ENCODE measurements at regions not wholly inside any gene's neighbourhood (a gene's known extent, or its start where the extent isn't known, plus 50 kb on each side); places are given as distances from the start of the nearest gene placed in this dataset.

DNA sequence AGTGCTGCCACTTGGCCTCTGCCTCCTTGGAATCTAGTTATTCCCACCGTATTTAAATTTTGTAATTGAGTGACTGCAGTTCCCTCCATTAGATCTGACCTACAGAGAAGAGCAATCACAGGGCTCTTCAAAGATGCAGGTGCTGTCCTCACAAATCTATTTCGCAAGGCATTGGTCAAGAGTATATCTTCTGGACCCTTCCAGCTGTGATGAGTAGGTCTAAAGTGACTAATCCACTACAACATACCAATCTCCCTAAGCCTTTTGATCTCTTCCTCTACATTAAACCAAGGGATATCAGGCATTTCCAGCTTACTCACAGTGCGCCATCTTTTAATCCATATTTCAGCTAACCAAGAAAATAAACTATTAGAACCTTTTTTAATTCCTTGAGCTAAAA, 65.1 kb upstream of the COL3A1 start:
- Histone ChIP-seq H3K27me3 (ENCODE audit: control insufficient read depth, insufficient read depth, low read length) (no peaks in the 10 kb centered on the region), H2AFZ (ENCODE audit: low read length) (no peak overlapping the region), H3K9me3 (ENCODE audit: control insufficient read depth, insufficient read depth, low read depth, low read length) (no peaks in the 10 kb centered on the region), H3K4me2 (ENCODE audit: extremely low read depth, insufficient read depth, low read length) (no peak overlapping the region), H3K79me2 (ENCODE audit: control insufficient read depth, insufficient read depth, low read length) (no peaks in the 10 kb centered on the region), H3K4me1 (ENCODE audit: control insufficient read depth, extremely low read depth, insufficient read depth, low read length) (no peaks in the 10 kb centered on the region), H3K27ac (ENCODE audit: insufficient read depth, low read length) (no peak overlapping the region), H3K4me3 (replicated peaks in 1 of 4; ENCODE audit: control extremely low read depth in 1 of 4, insufficient read depth in 1 of 4, low read depth in 3 of 4, low read length in 4 of 4) (no peak overlapping the region), H4K20me1 (ENCODE audit: control insufficient read depth, extremely low read depth, insufficient read depth, low read length) (no peaks in the 10 kb centered on the region), H3K36me3 (ENCODE audit: control insufficient read depth, insufficient read depth, low read length) (no peaks in the 10 kb centered on the region), H3K9ac (ENCODE audit: insufficient read depth, low read length) (no peak overlapping the region)
- no peak for TF ChIP-seq EZH2 (IDR thresholded peaks at IDR 0.05; ENCODE audit: low read length, missing control alignments)
- TF ChIP-seq, protein P1, sequence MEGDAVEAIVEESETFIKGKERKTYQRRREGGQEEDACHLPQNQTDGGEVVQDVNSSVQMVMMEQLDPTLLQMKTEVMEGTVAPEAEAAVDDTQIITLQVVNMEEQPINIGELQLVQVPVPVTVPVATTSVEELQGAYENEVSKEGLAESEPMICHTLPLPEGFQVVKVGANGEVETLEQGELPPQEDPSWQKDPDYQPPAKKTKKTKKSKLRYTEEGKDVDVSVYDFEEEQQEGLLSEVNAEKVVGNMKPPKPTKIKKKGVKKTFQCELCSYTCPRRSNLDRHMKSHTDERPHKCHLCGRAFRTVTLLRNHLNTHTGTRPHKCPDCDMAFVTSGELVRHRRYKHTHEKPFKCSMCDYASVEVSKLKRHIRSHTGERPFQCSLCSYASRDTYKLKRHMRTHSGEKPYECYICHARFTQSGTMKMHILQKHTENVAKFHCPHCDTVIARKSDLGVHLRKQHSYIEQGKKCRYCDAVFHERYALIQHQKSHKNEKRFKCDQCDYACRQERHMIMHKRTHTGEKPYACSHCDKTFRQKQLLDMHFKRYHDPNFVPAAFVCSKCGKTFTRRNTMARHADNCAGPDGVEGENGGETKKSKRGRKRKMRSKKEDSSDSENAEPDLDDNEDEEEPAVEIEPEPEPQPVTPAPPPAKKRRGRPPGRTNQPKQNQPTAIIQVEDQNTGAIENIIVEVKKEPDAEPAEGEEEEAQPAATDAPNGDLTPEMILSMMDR (conservative IDR thresholded peaks at IDR 0.05 in 1 of 2, IDR thresholded peaks at IDR 0.05 in 1 of 2; ENCODE audit: low read depth in 1 of 2, low read length in 2 of 2): no peak
- DNase-seq (ENCODE audit: low read depth in 2 of 2): peak in 1 of 2 donors; percentile 54

DNA sequence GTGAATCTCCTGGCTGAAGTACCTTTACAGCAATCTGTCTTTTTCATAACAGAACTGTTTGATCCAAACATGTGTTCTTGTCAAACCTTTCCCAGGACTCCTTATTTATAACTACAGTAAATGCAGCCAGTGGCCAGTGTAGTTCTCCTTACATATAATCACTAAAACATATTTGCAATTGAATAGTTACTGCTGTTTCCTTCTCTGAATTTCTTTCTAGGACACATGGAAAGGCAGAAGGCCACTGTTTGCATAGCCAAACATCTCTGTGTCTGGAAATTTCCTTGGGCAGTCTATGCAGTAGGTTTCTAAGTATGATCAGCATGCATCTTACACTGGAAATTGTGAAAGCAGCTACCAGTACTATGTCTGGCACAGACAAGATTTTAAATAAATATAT, 57.4 kb upstream of the COL3A1 start:
- Histone ChIP-seq H3K4me2 (ENCODE audit: extremely low read depth, insufficient read depth, low read length) (no peak overlapping the region), H2AFZ (ENCODE audit: low read length) (no peak overlapping the region), H3K4me1 (ENCODE audit: control insufficient read depth, extremely low read depth, insufficient read depth, low read length) (no peaks in the 10 kb centered on the region), H3K27me3 (ENCODE audit: control insufficient read depth, insufficient read depth, low read length) (no peaks in the 10 kb centered on the region), H3K27ac (ENCODE audit: insufficient read depth, low read length) (no peak overlapping the region), H3K36me3 (ENCODE audit: control insufficient read depth, insufficient read depth, low read length) (no peaks in the 10 kb centered on the region), H3K9me3 (ENCODE audit: control insufficient read depth, insufficient read depth, low read depth, low read length) (no peaks in the 10 kb centered on the region), H3K4me3 (replicated peaks in 1 of 4; ENCODE audit: control extremely low read depth in 1 of 4, insufficient read depth in 1 of 4, low read depth in 3 of 4, low read length in 4 of 4) (no peak overlapping the region), H3K9ac (ENCODE audit: insufficient read depth, low read length) (no peak overlapping the region), H3K79me2 (ENCODE audit: control insufficient read depth, insufficient read depth, low read length) (no peaks in the 10 kb centered on the region), H4K20me1 (ENCODE audit: control insufficient read depth, extremely low read depth, insufficient read depth, low read length) (no peaks in the 10 kb centered on the region)
- TF ChIP-seq, protein P1 (conservative IDR thresholded peaks at IDR 0.05 in 1 of 2, IDR thresholded peaks at IDR 0.05 in 1 of 2; ENCODE audit: low read depth in 1 of 2, low read length in 2 of 2): no peak
- no peak for TF ChIP-seq EZH2 (IDR thresholded peaks at IDR 0.05; ENCODE audit: low read length, missing control alignments)
- no peak for DNase-seq (ENCODE audit: low read depth in 2 of 2)

DNA sequence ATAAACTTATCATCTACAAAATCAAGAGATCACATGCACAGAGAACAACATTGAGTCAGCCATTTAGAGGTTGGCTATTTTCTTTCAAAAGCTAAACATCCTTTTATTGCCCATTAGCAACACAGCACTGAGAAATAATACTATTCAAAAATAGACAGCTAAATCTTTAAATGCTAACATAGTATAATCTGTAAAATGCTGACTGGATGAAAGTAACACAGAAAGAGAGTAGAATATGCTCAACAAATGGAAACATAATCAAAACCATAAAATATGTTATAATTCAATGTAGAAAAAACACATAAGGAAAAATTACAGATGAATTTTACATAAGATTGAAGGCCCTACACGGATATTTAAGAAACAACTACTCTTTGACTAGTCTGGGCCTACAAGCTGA, 56.5 kb upstream of the COL3A1 start:
- Histone ChIP-seq H3K79me2 (ENCODE audit: control insufficient read depth, insufficient read depth, low read length) (no peaks in the 10 kb centered on the region), H3K9ac (ENCODE audit: insufficient read depth, low read length) (no peak overlapping the region), H3K9me3 (ENCODE audit: control insufficient read depth, insufficient read depth, low read depth, low read length) (no peaks in the 10 kb centered on the region), H2AFZ (ENCODE audit: low read length) (no peak overlapping the region), H3K27me3 (ENCODE audit: control insufficient read depth, insufficient read depth, low read length) (no peaks in the 10 kb centered on the region), H3K4me3 (replicated peaks in 1 of 4; ENCODE audit: control extremely low read depth in 1 of 4, insufficient read depth in 1 of 4, low read depth in 3 of 4, low read length in 4 of 4) (no peak overlapping the region), H4K20me1 (ENCODE audit: control insufficient read depth, extremely low read depth, insufficient read depth, low read length) (no peaks in the 10 kb centered on the region), H3K27ac (ENCODE audit: insufficient read depth, low read length) (no peak overlapping the region), H3K4me2 (ENCODE audit: extremely low read depth, insufficient read depth, low read length) (no peak overlapping the region), H3K4me1 (ENCODE audit: control insufficient read depth, extremely low read depth, insufficient read depth, low read length) (no peaks in the 10 kb centered on the region), H3K36me3 (ENCODE audit: control insufficient read depth, insufficient read depth, low read length) (no peaks in the 10 kb centered on the region)
- TF ChIP-seq EZH2 (IDR thresholded peaks at IDR 0.05; ENCODE audit: low read length, missing control alignments): no peak
- TF ChIP-seq, protein P1 (conservative IDR thresholded peaks at IDR 0.05 in 1 of 2, IDR thresholded peaks at IDR 0.05 in 1 of 2; ENCODE audit: low read depth in 1 of 2, low read length in 2 of 2): no peak
- no peak for DNase-seq (ENCODE audit: low read depth in 2 of 2)
